ENCODE measurements at regions not wholly inside any gene's neighbourhood (a gene's known extent, or its start where the extent isn't known, plus 50 kb on each side); places are given as distances from the start of the nearest gene placed in this dataset.

DNA sequence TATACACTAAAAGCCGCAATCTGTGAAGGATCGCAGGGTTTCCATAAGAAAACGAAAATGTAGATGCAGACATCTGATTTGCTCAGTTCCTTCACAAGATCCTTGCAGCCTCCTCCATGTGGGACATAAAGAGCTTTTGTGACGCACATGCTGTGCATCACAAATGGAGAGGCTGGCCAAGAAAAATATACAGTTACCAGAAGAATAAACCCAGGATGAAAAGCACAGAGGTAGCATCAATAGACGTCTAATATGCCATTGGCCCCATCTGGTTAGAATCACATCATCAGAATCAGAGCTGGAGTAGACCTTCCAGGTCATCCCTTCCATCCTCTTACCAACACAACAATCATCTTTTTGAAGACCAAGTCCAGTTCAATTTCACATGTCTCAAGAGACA, 517.4 kb downstream of the RAB28 start:
- Histone ChIP-seq H3K36me3 (no peaks in the 10 kb centered on the region), H3K4me1 (no peaks in the 10 kb centered on the region), H3K4me3 (no peak overlapping the region), H3K27ac (no peak overlapping the region), H3K9me3 (no peaks in the 10 kb centered on the region), H3K27me3 (no peaks in the 10 kb centered on the region)
- no peak for TF ChIP-seq EP300 (IDR thresholded peaks at IDR 0.05)
- DNase-seq (ENCODE audit: low spot score in 2 of 2) = no peak
- 89% methylated on average over 5 of the region's 5 CpGs for WGBS

DNA sequence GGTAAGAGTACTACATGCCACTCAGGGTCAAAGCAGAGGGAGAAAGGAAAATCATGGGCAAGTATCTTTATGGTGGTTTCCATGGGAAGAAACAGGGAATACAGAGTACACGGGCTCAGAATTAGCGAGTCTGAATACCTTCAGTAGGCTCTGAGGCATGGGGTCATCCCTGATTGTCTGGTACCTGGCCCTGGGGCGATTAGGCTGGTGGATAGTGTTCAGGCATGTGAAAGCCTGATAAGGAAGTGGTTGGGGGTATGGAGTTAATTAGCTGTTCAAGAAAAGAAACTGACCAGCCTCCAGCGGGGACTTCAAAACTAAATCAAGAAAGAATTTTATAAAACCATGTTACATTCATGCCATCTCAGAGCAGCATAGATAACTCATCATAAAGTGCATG, 518.8 kb downstream of the RAB28 start:
- H3K27me3 ChIP-seq = no peaks in the 10 kb centered on the region
- no peaks in the 10 kb centered on the region for H3K9me3 ChIP-seq
- no peak for DNase-seq (ENCODE audit: low spot score in 2 of 2)
- no peak overlapping the region for H3K27ac ChIP-seq
- H3K4me3 ChIP-seq = no peak overlapping the region
- no peaks in the 10 kb centered on the region for H3K36me3 ChIP-seq
- WGBS = 36% methylated on average over 4 of the region's 4 CpGs
- TF ChIP-seq POLR2AphosphoS5 (IDR thresholded peaks at IDR 0.05) (no peak), EP300 (IDR thresholded peaks at IDR 0.05) (no peak), POLR2A (IDR thresholded peaks at IDR 0.05) (no peak)
- TF ChIP-seq, protein P1, sequence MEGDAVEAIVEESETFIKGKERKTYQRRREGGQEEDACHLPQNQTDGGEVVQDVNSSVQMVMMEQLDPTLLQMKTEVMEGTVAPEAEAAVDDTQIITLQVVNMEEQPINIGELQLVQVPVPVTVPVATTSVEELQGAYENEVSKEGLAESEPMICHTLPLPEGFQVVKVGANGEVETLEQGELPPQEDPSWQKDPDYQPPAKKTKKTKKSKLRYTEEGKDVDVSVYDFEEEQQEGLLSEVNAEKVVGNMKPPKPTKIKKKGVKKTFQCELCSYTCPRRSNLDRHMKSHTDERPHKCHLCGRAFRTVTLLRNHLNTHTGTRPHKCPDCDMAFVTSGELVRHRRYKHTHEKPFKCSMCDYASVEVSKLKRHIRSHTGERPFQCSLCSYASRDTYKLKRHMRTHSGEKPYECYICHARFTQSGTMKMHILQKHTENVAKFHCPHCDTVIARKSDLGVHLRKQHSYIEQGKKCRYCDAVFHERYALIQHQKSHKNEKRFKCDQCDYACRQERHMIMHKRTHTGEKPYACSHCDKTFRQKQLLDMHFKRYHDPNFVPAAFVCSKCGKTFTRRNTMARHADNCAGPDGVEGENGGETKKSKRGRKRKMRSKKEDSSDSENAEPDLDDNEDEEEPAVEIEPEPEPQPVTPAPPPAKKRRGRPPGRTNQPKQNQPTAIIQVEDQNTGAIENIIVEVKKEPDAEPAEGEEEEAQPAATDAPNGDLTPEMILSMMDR (IDR thresholded peaks at IDR 0.05) = no peak
- H3K4me1 ChIP-seq = no peaks in the 10 kb centered on the region

GRCh38 chr4:12963912-12964311, 520.2 kb downstream of the RAB28 start:
- Histone ChIP-seq H3K27ac (no peak overlapping the region), H3K4me3 (no peak overlapping the region), H3K4me1 (no peaks in the 10 kb centered on the region), H3K36me3 (no peaks in the 10 kb centered on the region), H3K27me3 (no peaks in the 10 kb centered on the region), H3K9me3 (no peaks in the 10 kb centered on the region)
- DNase-seq (ENCODE audit: low spot score in 2 of 2) = no peak
- TF ChIP-seq POLR2A (IDR thresholded peaks at IDR 0.05) (no peak), POLR2AphosphoS5 (IDR thresholded peaks at IDR 0.05) (no peak), EP300 (IDR thresholded peaks at IDR 0.05) (no peak)
- TF ChIP-seq, protein P1 (IDR thresholded peaks at IDR 0.05) = no peak
- 93% methylated on average over 1 of the region's 1 CpG for WGBS

DNA sequence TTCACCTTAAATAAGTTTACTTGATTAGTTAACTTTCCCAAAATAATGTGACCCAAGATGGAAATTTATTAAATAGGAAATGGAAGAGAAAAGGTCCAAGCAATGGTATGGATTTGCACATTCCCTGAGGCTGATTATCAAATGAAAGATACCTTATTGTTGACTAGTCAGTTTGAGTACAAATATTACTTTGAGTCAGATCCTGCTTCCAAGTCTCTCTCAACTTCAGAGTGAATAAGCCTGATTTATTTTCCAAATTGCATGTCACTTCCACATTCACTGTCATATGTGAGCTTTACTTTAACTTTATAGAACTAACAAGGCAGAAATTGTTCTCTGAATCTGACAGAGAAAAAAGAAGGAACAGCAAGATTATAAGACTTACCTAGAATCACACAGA, 520.8 kb downstream of the RAB28 start:
- no peaks in the 10 kb centered on the region for H3K27me3 ChIP-seq
- no peak overlapping the region for H3K4me3 ChIP-seq
- H3K27ac ChIP-seq = no peak overlapping the region
- no peak for DNase-seq (ENCODE audit: low spot score in 2 of 2)
- H3K4me1 ChIP-seq = no peaks in the 10 kb centered on the region
- H3K9me3 ChIP-seq = no peaks in the 10 kb centered on the region
- no peak for TF ChIP-seq POLR2A (IDR thresholded peaks at IDR 0.05)
- TF ChIP-seq, protein P1 (IDR thresholded peaks at IDR 0.05) = no peak
- no peak for TF ChIP-seq EP300 (IDR thresholded peaks at IDR 0.05)
- TF ChIP-seq POLR2AphosphoS5 (IDR thresholded peaks at IDR 0.05) = no peak
- H3K36me3 ChIP-seq = no peaks in the 10 kb centered on the region

- H3K4me1 ChIP-seq = no peaks in the 10 kb centered on the region
- H3K27me3 ChIP-seq = no peaks in the 10 kb centered on the region
- H3K9me3 ChIP-seq = no peaks in the 10 kb centered on the region
- no peaks in the 10 kb centered on the region for H3K36me3 ChIP-seq
- 88% methylated on average over 2 of the region's 2 CpGs for WGBS
- no peak for DNase-seq (ENCODE audit: low spot score in 2 of 2)
- no peak for TF ChIP-seq POLR2AphosphoS5 (IDR thresholded peaks at IDR 0.05)
- no peak for TF ChIP-seq POLR2A (IDR thresholded peaks at IDR 0.05)
- TF ChIP-seq, protein P1 (IDR thresholded peaks at IDR 0.05) = no peak
- no peak for TF ChIP-seq EP300 (IDR thresholded peaks at IDR 0.05)
- no peak overlapping the region for H3K27ac ChIP-seq
- no peak overlapping the region for H3K4me3 ChIP-seq
These were observed 522.4 kb downstream of the RAB28 start for GRCh38 chr4:12961713-12962112.

GRCh38 chr4:12958436-12958835, 525.7 kb downstream of the RAB28 start:
- Histone ChIP-seq H3K36me3 (no peaks in the 10 kb centered on the region), H3K27ac (no peak overlapping the region), H3K9me3 (no peaks in the 10 kb centered on the region), H3K27me3 (no peaks in the 10 kb centered on the region), H3K4me3 (no peak overlapping the region), H3K4me1 (no peaks in the 10 kb centered on the region)
- no peak for DNase-seq (ENCODE audit: low spot score in 2 of 2)
- TF ChIP-seq, protein P1 (IDR thresholded peaks at IDR 0.05) = no peak
- TF ChIP-seq POLR2A (IDR thresholded peaks at IDR 0.05) = no peak
- TF ChIP-seq POLR2AphosphoS5 (IDR thresholded peaks at IDR 0.05) = no peak
- TF ChIP-seq EP300 (IDR thresholded peaks at IDR 0.05) = no peak
